ENCODE measurements at regions not wholly inside any gene's neighbourhood (a gene's known extent, or its start where the extent isn't known, plus 50 kb on each side); places are given as distances from the start of the nearest gene placed in this dataset.
A peak's percentile ranks its signal among the peaks of the same experiment; 100 is the strongest.

GRCh38 chr12:107486140-107486892, 199.3 kb upstream of the PWP1 start:
- H3K4me1 ChIP-seq (ENCODE audit: insufficient read depth, low read length) = peaks cover 35% of the 10 kb centered on the region
- no peak for FAIRE-seq
- 45% methylated on average over 2 of the region's 2 CpGs for WGBS (ENCODE audit: low lambda C conversion rate)

More at GRCh38 chr12:107486140-107486892, 199.3 kb upstream of the PWP1 start:
- H4K20me1 ChIP-seq (ENCODE audit: insufficient read depth, low read length) = no peaks in the 10 kb centered on the region
- intact Hi-C loops (cut with micrococcal nuclease; ENCODE audit: unreplicated experiment) (no loop called here), in situ Hi-C loops (cut with HindIII; ENCODE audit: extremely low pct_ligation_motif_present, low pct_unique_long_range_greater_than_20kb) (no loop called here)
- H3K4me2 ChIP-seq (ENCODE audit: low read depth, low read length) = no peak overlapping the region
- no peak overlapping the region for H2AFZ ChIP-seq (ENCODE audit: low read length)
- BruUV-seq (replicated peaks) = no TSS peak
- TF ChIP-seq TCF7 (IDR thresholded peaks at IDR 0.05; ENCODE audit: low read depth) (no peak), ZBTB40 (IDR thresholded peaks at IDR 0.05) (peak; percentile 66), ZBTB40 (CRISPR knock-in tag; IDR thresholded peaks at IDR 0.05) (peak; percentile 97)
- H3K27me3 ChIP-seq (ENCODE audit: control insufficient read depth in 1 of 2, insufficient read depth in 2 of 2, low read length in 2 of 2) = no peaks in the 10 kb centered on the region
- ATAC-seq (no peak), DNase-seq (ENCODE audit: low spot score) (no peak)
- no peak overlapping the region for H3K9ac ChIP-seq (ENCODE audit: insufficient read depth, low read depth, low read length)
- H3K36me3 ChIP-seq (replicated peaks in 1 of 2; ENCODE audit: control insufficient read depth in 1 of 2, insufficient read depth in 2 of 2, low read length in 2 of 2) = no peaks in the 10 kb centered on the region
- no peak overlapping the region for H3K27ac ChIP-seq (ENCODE audit: extremely low read length, insufficient read depth, low read length)
- no peaks in the 10 kb centered on the region for H3K79me2 ChIP-seq (ENCODE audit: insufficient read depth, low read length)
- CTCF ChIA-PET (ENCODE audit: low intra/inter-chr PET ratio, low total read pairs) = no interaction called here
- H3K9me3 ChIP-seq (ENCODE audit: low read length) = no peaks in the 10 kb centered on the region
- no peak overlapping the region for H3K4me3 ChIP-seq (replicated peaks in 1 of 3; ENCODE audit: insufficient read depth in 1 of 3, low read depth in 2 of 3, low read length in 3 of 3)
- POLR2A ChIA-PET = no interaction called here
